ENCODE measurements at regions not wholly inside any gene's neighbourhood (a gene's known extent, or its start where the extent isn't known, plus 50 kb on each side); places are given as distances from the start of the nearest gene placed in this dataset.

DNA sequence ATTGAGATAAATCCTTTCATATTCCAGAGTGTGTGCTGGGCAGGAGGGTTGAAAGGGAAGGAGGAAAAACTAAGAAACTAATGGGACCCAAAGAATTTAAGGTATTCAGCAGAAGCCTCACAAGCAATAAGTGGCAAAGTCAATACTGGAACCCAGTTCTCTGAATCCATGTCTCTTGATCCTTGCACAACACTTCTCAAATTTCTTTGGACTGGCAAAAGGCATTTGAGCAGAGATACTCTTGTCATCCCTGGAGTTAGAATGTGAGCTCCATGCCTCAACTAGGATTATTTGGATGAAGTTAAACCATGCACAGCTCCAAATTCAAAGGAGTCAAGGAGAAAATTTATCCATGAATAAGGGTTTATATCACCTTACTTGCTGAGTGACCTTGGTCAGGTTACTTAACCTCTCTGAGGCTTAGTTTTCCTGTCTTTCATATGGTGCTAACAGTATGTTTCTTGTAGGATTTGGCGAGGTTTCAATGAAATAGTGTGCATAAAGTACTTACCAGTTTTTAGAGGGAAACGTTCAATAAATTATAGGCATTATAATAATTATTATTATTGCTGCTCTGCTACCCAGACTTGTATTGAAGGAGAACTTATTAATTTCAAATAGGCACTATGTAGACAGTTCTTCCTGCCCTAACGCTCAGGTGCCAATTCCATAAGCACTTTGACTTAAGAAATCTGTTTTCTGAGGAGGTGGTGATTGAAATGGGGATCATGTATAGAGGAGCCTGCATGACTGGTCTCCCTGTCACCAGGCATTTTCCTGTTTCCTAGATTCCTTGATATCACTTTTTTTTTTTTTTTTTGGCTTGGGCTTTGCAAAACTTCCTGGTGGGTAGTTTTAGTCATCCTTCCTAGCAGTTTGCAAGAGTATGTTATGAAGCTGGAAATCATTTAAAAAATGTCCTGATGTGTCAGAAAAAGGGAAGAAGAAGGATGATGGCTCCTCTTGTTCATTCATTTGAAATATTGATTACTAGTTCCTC lies 125.0 kb upstream of the JUN start:
- TF ChIP-seq, protein P1, sequence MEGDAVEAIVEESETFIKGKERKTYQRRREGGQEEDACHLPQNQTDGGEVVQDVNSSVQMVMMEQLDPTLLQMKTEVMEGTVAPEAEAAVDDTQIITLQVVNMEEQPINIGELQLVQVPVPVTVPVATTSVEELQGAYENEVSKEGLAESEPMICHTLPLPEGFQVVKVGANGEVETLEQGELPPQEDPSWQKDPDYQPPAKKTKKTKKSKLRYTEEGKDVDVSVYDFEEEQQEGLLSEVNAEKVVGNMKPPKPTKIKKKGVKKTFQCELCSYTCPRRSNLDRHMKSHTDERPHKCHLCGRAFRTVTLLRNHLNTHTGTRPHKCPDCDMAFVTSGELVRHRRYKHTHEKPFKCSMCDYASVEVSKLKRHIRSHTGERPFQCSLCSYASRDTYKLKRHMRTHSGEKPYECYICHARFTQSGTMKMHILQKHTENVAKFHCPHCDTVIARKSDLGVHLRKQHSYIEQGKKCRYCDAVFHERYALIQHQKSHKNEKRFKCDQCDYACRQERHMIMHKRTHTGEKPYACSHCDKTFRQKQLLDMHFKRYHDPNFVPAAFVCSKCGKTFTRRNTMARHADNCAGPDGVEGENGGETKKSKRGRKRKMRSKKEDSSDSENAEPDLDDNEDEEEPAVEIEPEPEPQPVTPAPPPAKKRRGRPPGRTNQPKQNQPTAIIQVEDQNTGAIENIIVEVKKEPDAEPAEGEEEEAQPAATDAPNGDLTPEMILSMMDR (conservative IDR thresholded peaks at IDR 0.05; ENCODE audit: low read length): no peak
- no peak for TF ChIP-seq EZH2phosphoT487 (IDR thresholded peaks at IDR 0.05; ENCODE audit: borderline replicate concordance)

Measured in Loucy (cell line).